ENCODE measurements at regions not wholly inside any gene's neighbourhood (a gene's known extent, or its start where the extent isn't known, plus 50 kb on each side); places are given as distances from the start of the nearest gene placed in this dataset.

DNA sequence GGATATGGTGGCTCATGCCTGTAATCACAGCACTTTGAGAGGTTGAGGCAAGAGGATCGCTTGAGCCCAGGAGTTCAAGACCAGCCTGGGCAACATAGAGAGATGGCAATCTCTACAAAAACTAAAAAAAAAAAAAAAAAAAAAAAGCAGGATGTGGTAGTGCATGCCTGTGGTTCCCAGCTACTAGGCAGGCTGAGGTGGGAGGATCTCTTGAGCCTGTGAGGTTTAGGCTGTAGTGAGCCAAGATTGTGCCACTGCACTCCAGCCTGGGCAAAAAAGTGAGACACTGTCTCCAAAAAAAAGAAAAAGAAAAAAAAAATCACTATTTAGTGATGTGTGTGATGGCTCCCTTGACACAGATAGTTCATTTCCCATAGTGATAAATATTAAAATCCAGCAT lies 365.0 kb upstream of the NBEA start:
- Histone ChIP-seq H3K27me3 (ENCODE audit: insufficient read depth, low read length) (no peaks in the 10 kb centered on the region), H3K4me2 (ENCODE audit: low read length) (no peak overlapping the region), H3K4me1 (ENCODE audit: control insufficient read depth in 1 of 2, insufficient read depth in 2 of 2, low read length in 2 of 2) (no peaks in the 10 kb centered on the region), H3K36me3 (ENCODE audit: control insufficient read depth in 1 of 2, insufficient read depth in 2 of 2, low read length in 2 of 2) (no peaks in the 10 kb centered on the region), H3K27ac (ENCODE audit: low read depth, low read length) (no peak overlapping the region), H3K9ac (ENCODE audit: low read length) (no peak overlapping the region), H2AFZ (ENCODE audit: low read depth, low read length, poor library complexity, severe bottlenecking) (no peak overlapping the region), H3K4me3 (replicated peaks in 1 of 2; ENCODE audit: low read depth in 1 of 2, low read length in 2 of 2) (no peak overlapping the region), H4K20me1 (ENCODE audit: insufficient read depth) (no peaks in the 10 kb centered on the region), H3K9me3 (ENCODE audit: control insufficient read depth in 1 of 2, insufficient read depth in 1 of 2, low read depth in 1 of 2, low read length in 2 of 2) (no peaks in the 10 kb centered on the region), H3K79me2 (ENCODE audit: insufficient read depth, low read length) (no peaks in the 10 kb centered on the region), H3K9me2 (ENCODE audit: insufficient read depth) (no peaks in the 10 kb centered on the region)
- TF ChIP-seq YY1 (IDR thresholded peaks at IDR 0.05; ENCODE audit: extremely low read depth, insufficient replicate concordance, low read depth, low read length) = no peak
- TF ChIP-seq, protein P1, sequence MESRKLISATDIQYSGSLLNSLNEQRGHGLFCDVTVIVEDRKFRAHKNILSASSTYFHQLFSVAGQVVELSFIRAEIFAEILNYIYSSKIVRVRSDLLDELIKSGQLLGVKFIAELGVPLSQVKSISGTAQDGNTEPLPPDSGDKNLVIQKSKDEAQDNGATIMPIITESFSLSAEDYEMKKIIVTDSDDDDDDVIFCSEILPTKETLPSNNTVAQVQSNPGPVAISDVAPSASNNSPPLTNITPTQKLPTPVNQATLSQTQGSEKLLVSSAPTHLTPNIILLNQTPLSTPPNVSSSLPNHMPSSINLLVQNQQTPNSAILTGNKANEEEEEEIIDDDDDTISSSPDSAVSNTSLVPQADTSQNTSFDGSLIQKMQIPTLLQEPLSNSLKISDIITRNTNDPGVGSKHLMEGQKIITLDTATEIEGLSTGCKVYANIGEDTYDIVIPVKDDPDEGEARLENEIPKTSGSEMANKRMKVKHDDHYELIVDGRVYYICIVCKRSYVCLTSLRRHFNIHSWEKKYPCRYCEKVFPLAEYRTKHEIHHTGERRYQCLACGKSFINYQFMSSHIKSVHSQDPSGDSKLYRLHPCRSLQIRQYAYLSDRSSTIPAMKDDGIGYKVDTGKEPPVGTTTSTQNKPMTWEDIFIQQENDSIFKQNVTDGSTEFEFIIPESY (IDR thresholded peaks at IDR 0.05; ENCODE audit: extremely low read depth, insufficient replicate concordance, low read length) = no peak
- no peak for TF ChIP-seq SRF (IDR thresholded peaks at IDR 0.05; ENCODE audit: low read depth)
- TF ChIP-seq FOSL1 (IDR thresholded peaks at IDR 0.05; ENCODE audit: low read depth) = no peak
- no peak for TF ChIP-seq EZH2 (IDR thresholded peaks at IDR 0.05)
- no peak for TF ChIP-seq RAD21 (IDR thresholded peaks at IDR 0.05; ENCODE audit: low read depth)
- TF ChIP-seq, protein P2, sequence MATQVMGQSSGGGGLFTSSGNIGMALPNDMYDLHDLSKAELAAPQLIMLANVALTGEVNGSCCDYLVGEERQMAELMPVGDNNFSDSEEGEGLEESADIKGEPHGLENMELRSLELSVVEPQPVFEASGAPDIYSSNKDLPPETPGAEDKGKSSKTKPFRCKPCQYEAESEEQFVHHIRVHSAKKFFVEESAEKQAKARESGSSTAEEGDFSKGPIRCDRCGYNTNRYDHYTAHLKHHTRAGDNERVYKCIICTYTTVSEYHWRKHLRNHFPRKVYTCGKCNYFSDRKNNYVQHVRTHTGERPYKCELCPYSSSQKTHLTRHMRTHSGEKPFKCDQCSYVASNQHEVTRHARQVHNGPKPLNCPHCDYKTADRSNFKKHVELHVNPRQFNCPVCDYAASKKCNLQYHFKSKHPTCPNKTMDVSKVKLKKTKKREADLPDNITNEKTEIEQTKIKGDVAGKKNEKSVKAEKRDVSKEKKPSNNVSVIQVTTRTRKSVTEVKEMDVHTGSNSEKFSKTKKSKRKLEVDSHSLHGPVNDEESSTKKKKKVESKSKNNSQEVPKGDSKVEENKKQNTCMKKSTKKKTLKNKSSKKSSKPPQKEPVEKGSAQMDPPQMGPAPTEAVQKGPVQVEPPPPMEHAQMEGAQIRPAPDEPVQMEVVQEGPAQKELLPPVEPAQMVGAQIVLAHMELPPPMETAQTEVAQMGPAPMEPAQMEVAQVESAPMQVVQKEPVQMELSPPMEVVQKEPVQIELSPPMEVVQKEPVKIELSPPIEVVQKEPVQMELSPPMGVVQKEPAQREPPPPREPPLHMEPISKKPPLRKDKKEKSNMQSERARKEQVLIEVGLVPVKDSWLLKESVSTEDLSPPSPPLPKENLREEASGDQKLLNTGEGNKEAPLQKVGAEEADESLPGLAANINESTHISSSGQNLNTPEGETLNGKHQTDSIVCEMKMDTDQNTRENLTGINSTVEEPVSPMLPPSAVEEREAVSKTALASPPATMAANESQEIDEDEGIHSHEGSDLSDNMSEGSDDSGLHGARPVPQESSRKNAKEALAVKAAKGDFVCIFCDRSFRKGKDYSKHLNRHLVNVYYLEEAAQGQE (IDR thresholded peaks at IDR 0.05; ENCODE audit: low read depth) = no peak
- TF ChIP-seq, protein P3, sequence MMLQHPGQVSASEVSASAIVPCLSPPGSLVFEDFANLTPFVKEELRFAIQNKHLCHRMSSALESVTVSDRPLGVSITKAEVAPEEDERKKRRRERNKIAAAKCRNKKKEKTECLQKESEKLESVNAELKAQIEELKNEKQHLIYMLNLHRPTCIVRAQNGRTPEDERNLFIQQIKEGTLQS (IDR thresholded peaks at IDR 0.05) = no peak
- TF ChIP-seq EZH2phosphoT487 (IDR thresholded peaks at IDR 0.05; ENCODE audit: borderline replicate concordance) = no peak
- TF ChIP-seq ZFX (IDR thresholded peaks at IDR 0.05) = no peak
- TF ChIP-seq, protein P4, sequence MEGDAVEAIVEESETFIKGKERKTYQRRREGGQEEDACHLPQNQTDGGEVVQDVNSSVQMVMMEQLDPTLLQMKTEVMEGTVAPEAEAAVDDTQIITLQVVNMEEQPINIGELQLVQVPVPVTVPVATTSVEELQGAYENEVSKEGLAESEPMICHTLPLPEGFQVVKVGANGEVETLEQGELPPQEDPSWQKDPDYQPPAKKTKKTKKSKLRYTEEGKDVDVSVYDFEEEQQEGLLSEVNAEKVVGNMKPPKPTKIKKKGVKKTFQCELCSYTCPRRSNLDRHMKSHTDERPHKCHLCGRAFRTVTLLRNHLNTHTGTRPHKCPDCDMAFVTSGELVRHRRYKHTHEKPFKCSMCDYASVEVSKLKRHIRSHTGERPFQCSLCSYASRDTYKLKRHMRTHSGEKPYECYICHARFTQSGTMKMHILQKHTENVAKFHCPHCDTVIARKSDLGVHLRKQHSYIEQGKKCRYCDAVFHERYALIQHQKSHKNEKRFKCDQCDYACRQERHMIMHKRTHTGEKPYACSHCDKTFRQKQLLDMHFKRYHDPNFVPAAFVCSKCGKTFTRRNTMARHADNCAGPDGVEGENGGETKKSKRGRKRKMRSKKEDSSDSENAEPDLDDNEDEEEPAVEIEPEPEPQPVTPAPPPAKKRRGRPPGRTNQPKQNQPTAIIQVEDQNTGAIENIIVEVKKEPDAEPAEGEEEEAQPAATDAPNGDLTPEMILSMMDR (IDR thresholded peaks at IDR 0.05 in 2 of 3, conservative IDR thresholded peaks at IDR 0.05 in 1 of 3; ENCODE audit: borderline replicate concordance in 1 of 3, insufficient read depth in 1 of 3, low read depth in 2 of 3, low read length in 2 of 3) = no peak
- TF ChIP-seq TCF7L2 (IDR thresholded peaks at IDR 0.05; ENCODE audit: borderline replicate concordance, extremely low read depth, insufficient read depth, insufficient read length) = no peak
- TF ChIP-seq EGR1 (IDR thresholded peaks at IDR 0.05; ENCODE audit: low read depth) = no peak
- POLR2A ChIA-PET = no interaction called here
- RAD21 ChIA-PET (ENCODE audit: low non-redundant PET in 1 of 2, low total read pairs in 2 of 2, uncharacterized antibody in 2 of 2, unreplicated experiment in 2 of 2) = no interaction called here
- DNase-seq (ENCODE audit: low read depth, low spot score) = no peak
- no TSS peak for BruUV-seq (replicated peaks)
- no peak for ATAC-seq
- CTCF ChIA-PET = no interaction called here
- intact Hi-C loops (cut with micrococcal nuclease) = no loop called here
